ENCODE measurements at regions not wholly inside any gene's neighbourhood (a gene's known extent, or its start where the extent isn't known, plus 50 kb on each side); places are given as distances from the start of the nearest gene placed in this dataset.

GRCh38 chr13:103287659-103288058 lies 221.4 kb upstream of the SLC10A2 start:
- intact Hi-C loops (cut with micrococcal nuclease) = no loop called here

DNA sequence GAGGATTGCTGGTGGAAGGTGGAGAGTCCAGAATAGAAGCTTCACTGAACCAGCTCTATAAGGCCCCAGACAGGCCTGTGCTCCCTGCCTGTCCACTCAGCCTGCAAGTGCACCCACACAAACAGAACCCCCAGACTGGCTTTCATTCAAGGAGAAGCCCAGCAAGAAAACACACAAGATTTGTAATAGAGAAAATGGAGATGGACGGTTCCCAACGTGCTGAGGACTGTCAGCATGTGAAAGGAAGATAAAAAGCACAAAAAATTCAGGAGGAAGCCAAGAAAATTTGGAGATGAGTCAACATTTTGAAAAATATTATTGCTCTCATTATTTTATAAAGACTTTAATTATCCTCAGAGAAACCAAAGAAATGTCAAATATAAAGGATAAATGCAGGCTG lies 218.2 kb upstream of the SLC10A2 start:
- intact Hi-C loops (cut with micrococcal nuclease) = no loop called here

- intact Hi-C loops (cut with micrococcal nuclease) = no loop called here
These were observed 217.2 kb upstream of the SLC10A2 start for GRCh38 chr13:103283451-103283820.

DNA sequence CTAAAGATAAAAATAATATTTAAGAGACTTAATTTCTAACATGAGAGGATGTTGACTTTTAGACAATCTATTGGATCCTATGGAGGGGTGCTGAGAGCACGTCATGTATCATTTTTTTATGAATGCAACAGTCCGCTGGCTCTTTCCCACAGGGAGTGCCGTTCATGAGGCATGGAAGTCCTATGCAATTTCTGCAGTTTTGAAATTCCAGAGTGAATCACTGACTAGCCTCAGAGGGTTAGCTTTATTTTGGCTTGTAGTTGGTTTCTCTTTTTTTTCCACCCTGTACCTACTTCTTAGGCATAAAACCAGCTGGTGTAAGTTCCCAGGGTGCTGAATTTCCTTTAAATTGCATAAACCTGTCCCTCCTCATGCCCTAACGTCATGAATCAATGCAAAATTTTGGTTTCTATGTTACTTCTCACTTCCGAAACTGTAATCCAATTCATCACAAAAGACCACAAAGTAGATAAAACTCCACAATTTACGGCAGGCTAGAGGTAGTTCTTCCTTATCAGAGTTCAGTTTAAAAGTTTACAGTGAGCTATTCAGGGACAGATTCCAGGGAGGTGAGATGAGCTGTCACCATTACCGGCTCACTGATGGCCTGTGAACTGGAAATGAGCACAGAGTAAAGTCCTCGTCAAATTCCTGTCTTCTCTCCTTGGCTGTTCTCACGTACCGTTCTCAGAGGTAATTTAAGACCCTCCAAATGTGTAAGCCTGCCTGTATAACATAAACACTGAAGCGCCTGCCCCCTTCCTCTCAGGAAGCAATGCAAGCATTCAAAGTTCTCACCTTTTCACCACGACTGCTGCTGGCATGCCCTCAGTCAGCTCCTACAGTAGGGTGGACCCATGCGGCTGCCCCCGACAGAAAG lies 216.6 kb upstream of the SLC10A2 start:
- intact Hi-C loops (cut with micrococcal nuclease) = no loop called here

DNA sequence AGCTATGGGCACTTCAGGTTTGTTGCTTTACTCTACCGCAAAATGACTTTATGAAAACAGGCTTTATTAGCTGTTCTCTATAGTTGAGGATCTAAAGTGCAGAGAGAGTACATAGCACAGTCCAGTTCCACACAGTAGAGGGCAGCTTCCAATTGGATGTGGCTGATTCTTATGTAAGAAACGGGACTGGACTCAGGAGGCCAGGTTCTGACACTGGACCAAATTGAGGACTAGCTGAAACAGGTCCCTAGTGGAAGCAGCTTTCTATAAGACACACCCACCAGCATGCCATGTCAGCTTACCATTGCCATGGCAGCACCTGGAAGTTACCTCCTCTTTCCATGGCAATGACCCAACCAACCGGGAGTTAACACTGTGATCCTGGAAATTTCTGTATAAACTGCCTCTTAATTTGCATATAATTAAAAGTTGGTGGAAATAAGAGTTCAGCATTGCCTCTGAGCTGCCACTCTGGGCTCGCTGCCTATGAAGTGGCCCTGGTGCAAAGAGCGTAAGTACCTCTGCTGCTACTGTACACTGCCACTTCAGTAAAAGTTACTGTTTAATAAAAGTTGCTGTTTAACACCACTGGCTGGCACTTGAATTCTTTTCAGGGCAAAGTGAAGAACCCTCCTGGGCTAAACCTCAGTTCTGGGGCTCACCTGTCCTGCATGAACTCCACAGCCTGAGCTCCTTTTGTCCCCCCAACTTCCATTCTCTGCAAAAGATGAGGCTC lies 211.9 kb upstream of the SLC10A2 start:
- intact Hi-C loops (cut with micrococcal nuclease) = no loop called here

DNA sequence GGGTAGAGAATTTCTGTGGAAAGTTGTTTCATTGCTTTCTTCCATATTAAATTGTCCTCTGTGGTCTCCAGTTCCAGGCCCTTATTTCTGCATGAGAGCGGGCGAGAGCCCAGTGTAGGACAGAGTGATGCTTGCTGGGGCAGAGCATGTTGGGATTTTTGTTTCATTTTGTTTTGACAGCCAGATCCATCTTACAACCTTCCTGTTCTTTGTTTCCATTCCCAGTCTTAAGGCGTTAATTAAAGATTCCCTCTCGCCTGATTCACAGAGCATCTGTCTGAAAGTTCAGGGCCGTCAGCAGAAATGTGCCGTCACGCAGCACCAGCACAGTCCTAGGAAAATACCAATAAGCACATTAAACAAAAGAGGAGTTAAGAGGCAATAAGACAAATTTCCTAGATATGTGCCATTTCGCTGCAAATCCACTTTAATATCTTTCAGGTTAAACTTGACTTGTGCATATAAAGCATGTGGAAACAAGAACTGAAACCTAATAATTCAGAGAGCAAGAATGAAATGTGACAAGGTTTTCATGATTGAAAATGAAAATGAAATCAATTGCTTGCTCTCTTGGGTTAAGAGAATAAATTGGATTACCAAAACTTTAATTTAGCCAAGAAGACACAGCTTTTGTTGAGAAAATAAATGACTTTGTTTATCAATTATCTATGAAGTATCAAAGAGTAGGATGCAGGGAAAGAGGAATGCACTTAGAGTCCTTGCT lies 210.7 kb upstream of the SLC10A2 start:
- intact Hi-C loops (cut with micrococcal nuclease) = no loop called here

GRCh38 chr13:103275722-103276121 lies 209.5 kb upstream of the SLC10A2 start:
- intact Hi-C loops (cut with micrococcal nuclease) = no loop called here

DNA sequence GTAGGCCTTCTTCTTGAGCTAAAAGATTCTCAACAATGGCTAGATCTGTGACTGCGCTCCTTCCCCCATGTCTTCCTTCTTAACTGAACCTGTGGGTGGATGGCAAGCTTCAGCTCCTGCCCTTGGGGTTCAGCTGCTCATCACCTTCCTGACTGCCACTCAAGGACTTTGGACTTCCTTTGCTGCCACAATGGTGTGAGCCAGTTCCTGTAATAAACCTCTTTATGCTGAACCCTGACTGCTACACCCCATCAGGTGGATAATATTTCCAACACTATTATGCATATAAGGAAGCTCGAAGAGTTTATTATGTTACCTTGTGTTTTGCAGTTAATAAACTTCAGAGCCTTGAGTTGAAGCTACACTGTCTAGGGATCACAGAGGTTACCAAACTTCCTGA lies 208.9 kb upstream of the SLC10A2 start:
- intact Hi-C loops (cut with micrococcal nuclease) = no loop called here

DNA sequence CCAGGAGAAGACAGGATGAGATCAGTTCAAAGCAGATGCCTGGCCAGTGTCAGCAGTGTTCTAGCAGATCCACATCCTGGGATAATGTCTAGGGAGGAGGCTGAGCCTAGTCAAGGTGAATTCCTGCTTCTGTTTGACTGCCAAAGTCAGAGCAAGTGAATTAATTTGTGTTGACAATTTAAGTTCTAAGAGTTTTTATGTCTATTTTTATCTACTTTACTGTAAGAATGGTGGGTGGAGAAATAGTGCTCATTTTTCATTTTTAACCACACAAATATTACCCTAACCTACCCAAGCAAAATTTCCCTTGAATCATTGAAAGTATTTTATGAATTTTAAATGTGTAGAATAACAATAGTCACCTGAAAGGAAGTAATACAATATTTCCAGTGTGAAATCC lies 207.6 kb upstream of the SLC10A2 start:
- intact Hi-C loops (cut with micrococcal nuclease) = no loop called here

DNA sequence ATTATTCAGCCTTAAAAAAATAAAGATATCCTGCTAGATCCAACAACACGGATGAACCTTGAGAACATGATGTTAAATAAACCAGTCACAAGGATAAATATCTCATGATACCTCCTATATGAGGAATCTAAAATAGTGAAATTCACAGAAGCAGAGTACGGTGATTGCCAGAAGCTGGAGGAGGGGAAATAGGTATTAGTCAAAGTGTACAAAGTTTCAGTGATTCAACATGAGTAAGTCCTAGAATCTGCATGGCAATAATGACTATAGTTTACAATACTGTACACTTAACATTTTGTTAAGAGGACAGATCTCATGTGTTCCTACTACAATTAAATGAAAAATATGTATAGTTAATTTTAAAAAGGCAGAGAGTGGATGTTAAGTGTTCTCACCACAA lies 206.6 kb upstream of the SLC10A2 start:
- intact Hi-C loops (cut with micrococcal nuclease) = no loop called here

DNA sequence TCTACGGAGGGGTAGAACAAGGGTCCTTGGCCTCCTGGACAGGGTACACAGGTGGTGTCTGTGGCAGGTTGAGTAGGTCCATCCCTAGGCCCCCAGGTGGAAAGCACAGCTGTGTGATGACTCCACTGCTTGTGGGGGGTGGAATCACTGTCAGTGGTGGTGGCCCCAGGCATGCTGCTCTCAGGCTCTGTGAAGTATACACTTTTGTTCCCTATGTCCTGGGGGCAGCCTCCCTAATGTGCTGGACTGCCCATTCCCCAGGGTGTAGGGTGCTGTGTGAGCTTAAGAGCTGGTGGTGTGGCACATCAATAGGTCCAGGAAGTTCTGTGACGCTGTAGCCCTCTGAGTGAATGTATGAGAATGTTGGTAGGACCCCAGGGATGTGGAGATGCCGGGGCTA lies 197.2 kb upstream of the SLC10A2 start:
- intact Hi-C loops (cut with micrococcal nuclease) = no loop called here

GRCh38 chr13:103255587-103256301 lies 189.5 kb upstream of the SLC10A2 start:
- intact Hi-C loops (cut with micrococcal nuclease) = no loop called here

GRCh38 chr13:103250071-103250470 lies 183.9 kb upstream of the SLC10A2 start:
- intact Hi-C loops (cut with micrococcal nuclease) = no loop called here

- intact Hi-C loops (cut with micrococcal nuclease) = no loop called here
These were observed 180.5 kb upstream of the SLC10A2 start for GRCh38 chr13:103246581-103247200.

DNA sequence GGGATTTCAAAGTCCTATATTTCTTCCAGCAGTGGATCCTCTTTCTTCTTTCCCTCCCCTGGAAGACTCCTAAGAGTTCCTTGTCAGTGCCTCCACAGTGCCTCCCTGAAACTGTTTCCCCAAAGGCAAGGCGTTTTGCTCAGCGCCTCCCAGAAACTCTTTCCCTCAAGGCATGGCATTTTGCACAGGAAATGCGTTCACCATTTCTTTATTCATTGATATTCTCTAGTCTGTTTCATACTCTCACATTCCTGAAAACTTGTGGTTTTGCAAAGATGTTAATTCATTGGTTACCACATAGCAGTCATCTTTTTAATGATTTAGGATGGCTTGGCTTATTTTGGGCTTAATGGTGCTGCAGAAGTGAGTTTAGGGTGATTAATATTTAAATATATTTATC lies 177.3 kb upstream of the SLC10A2 start:
- intact Hi-C loops (cut with micrococcal nuclease) = no loop called here

- intact Hi-C loops (cut with micrococcal nuclease) = no loop called here
These were observed 172.2 kb upstream of the SLC10A2 start for GRCh38 chr13:103238441-103238840.

DNA sequence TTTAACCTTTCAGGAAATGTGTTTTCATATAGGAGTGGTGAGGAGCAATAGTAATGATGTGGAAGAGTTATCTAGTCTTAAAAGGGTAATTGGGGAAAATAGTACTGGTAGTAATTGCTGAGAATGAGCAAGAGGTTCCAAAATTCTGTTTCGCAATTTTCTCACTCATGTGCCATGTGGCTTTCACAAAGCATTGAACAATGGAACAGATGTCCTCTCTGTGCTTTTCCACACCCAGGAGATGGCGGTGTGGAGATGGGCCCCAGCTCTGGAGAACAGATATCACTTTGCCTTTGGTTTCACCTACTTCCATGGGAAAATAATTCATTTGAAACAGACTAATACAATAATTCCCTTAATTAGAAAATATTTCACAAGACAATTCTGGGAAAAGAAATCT lies 170.0 kb upstream of the SLC10A2 start:
- intact Hi-C loops (cut with micrococcal nuclease) = no loop called here

GRCh38 chr13:103229674-103230073 lies 163.5 kb upstream of the SLC10A2 start:
- intact Hi-C loops (cut with micrococcal nuclease) = no loop called here

GRCh38 chr13:103224804-103225203 lies 158.6 kb upstream of the SLC10A2 start:
- intact Hi-C loops (cut with micrococcal nuclease) = no loop called here

DNA sequence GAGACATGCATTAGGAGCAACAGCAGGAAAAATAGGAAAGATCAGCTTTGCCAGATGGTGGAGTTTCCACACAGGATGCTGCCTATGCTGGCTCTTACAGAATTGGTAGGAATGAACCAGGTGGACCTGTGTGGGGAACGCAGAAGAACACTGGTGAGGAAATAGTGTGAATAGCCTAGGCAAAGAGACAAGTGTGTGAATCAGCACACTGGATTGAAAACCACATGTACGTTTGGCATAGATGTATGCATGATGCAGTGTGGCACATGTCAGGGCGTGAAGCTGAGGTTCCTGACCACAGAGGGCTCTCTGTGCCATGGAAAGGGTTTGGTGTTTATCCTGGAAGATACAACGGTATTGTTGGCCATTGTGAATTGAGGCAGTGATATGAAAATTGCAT lies 156.5 kb upstream of the SLC10A2 start:
- intact Hi-C loops (cut with micrococcal nuclease) = no loop called here

- intact Hi-C loops (cut with micrococcal nuclease) = no loop called here
These were observed 152.0 kb upstream of the SLC10A2 start for GRCh38 chr13:103218253-103218652.

Data from T-helper 1 cell treated with Interleukin-12 subunit alpha and Interleukin-12 subunit beta and Interleukin-4 antibody, amounts not matched to agents 30 ng/mL and 1 ng/mL, for 36 hours (primary cell).